ENCODE measurements at regions not wholly inside any gene's neighbourhood (a gene's known extent, or its start where the extent isn't known, plus 50 kb on each side); places are given as distances from the start of the nearest gene placed in this dataset.

DNA sequence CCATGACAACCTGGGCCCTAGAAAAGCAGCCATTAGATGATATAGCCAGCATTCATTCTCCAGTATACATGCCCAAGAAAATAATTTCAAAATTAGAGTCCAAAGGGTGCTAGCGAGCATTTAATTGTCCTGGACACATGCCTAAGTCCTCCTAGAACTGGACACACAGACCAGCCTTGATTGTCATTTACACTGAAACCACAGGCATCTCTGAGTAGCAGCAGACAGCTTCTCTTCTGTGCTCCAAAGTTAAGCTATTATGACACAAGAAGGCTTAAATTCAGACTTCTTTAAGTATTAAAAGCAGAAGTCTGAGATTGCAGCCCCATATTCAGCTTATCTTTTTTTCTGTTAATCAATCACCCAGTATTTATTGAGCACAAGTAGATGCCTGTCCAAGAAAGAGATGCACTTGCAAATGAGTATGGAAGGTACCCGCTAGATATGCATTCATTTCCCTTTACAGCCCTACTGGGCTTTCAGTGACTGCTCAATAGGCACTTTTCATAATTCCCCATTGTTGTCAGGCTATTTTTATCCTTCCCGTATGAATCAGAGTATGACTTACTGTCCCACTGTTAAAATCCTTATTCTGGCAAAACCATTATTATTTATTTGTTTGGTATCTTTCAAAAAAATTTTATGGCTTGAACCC is 374.1 kb downstream of the FBXW7 start:
- DNase-seq (ENCODE audit: low read depth in 2 of 2, low spot score in 1 of 2), result no peak

DNA sequence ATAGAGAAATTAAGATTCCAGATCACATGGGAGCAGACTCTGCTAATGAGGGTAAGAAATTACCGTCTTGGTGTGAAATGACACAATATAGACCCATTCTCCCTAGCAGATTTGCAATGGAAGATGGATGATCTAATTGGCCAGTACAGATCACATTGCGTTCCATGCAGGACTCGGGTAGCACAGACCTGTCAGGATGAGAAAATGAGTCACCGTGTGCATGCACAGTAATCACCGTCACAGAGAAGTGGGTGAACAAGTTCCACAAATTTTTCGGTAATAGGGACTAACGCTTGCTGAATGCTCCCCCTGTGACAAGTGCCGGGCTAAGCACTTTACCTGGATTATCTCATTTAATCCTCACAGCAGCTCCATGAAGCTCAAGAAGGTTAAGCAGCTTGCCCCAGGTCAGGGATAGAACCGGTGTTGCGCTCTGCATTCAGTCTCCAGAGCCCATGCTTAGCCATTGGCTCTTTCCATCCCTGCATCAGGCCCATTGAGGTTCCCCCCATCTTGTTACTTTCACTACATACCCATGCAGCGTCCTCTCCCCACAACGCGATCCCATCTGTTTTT is 375.6 kb downstream of the FBXW7 start:
- no peak for DNase-seq (ENCODE audit: low read depth in 2 of 2, low spot score in 1 of 2)

DNA sequence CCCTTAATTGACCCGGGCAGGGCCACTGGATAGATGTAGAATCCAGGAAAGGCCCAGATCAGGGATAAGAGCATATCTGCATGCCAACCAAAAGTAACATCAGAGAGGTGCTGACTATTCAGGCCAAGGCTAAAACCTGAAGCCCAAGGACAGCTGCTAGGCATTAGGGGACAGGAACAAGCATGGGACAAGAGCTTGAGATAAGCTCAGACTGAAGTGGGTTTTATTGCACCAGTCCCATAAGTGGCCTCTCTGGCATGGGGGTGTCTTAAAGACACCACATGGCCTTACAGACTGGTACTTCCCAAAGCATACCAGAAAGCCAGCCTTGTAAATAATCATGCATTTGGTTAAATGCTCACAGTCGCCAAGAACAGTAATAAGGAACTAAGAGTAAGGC is 376.1 kb downstream of the FBXW7 start:
- no peak for DNase-seq (ENCODE audit: low read depth in 2 of 2, low spot score in 1 of 2)

DNA sequence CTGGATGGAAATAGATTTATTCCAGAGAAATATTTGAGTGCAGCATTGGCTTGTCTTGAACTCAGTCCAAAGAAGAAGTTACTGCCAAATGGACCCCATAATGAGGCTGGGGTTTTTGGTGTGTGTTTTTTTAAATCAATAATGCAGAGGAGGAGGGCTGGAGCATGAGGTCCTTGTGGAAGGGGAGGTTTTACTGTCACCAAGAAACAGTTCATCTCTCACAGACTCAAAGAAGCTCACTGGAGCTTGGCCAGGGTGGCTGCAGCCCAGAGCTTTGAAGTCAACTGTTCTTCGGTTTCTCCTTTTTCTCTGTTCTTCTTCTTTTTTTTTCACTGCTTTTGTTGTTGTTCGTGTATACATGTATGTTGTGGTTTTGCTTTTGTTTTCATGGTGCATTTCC is 377.7 kb downstream of the FBXW7 start:
- DNase-seq (ENCODE audit: low read depth in 2 of 2, low spot score in 1 of 2), result no peak

DNA sequence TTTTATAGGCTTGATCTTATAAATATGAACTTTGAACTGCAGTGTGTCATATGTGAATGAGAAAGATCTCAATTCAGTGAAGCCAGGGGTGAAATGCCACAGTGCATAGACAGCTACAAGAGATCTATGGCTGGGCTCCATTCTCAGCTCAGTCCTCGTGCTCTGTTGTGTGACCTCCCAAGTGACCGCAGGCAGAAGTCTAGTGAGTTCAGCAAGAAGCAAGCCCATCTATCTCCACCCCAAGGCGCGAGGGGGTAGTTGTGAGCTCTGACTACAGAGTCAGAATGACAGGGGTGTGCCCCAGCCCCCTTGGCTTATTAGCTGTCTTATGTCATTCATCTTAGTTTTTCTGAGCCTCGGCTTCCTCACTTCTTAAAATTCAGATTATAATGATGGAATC is 378.3 kb downstream of the FBXW7 start:
- no peak for DNase-seq (ENCODE audit: low read depth in 2 of 2, low spot score in 1 of 2)

DNA sequence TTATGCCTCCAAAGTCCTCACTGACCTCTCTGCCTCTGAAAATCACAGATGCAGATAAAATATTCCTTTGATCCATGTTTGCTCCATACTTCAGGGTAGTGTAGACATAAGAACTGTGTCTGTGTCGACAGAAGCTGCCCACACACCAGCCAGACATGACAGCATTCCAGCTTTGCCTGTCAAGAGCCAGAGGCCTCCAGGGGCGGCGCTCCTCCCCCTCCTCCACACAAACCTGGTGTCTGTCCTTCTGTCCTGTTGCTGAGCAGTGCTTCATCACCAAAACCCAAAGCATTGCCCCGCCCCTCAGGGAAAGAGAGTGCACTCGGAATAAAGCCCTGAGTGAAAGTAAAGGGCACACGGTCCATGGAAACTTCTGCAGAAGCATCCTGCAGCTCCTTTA is 379.4 kb downstream of the FBXW7 start:
- no peak for DNase-seq (ENCODE audit: low read depth in 2 of 2, low spot score in 1 of 2)

DNA sequence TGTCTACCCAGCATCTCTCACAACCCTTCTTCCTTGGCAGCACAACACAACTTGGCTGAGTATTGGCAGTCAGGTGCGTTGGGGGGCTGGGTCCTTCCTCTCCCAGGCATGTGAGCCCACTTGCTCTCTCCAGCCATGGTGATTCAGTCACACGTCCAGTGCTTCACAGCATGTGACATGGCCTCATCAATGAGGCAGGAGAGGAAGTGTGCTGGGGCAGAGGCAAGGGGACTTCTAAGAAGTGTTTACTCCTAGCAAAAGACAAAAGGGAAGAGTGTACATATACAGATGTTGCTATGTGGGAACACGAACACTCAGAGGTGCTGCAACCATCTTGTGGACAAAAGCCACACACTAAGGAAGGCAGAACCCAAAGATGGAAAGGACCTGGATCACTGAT is 380.8 kb downstream of the FBXW7 start:
- no peak for DNase-seq (ENCODE audit: low read depth in 2 of 2, low spot score in 1 of 2)

DNA sequence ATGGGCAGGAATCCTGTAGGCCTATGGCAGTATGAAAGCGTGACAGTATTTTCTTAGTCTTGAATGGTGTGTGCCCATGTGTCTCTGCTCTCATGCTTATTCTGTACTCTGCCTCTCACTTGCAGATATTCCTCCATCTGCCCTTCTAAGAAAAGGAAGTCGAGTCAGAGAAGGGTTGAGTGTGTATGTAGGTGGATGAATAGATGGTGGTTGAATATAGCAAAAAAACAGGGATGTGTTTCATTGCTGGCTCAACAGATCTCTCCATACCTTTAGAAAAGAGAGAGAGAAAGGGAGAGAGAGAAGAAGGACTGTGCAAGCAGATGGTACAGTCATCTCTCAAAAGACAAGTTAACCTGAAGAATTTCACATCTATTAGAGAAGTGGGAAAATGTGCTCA is 381.5 kb downstream of the FBXW7 start:
- no peak for DNase-seq (ENCODE audit: low read depth in 2 of 2, low spot score in 1 of 2)

DNA sequence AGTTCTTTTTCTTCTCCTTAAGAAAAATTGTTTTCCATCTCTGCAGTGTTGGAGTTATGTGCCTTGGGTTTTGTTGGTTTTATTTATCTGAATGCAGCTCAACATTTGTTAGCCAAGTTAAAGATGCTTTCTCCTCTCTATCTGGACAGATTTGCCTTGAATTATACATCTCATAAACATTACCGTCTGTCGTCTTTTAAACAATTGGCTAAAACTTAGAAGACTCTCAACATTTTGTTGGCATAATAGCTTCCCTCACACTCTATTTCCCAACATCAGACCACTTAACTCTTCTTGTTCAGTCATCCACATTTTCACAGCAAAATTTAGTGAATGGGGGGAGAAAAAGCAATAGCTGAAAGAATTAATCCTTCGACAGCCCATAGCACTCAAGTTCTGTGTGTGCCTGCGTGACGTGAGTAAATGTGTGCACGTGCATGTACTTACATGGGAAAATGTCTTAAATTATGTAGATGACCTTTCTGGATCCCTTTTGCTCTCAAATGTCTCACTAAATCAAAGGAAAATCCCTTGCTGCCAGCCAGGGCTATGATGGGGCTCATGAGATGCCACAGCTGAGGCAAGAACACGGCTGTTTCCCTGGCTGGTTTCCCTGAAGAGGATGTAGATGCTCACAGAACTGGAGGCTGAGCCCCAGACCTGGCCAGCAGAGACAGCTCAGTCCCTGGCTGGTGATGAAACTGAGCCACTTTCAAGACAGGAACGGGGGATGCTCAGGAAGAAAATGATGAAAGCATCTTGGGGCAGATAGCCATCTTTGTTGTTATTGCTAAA is 382.2 kb downstream of the FBXW7 start:
- DNase-seq (ENCODE audit: low read depth in 2 of 2, low spot score in 1 of 2), result no peak

DNA sequence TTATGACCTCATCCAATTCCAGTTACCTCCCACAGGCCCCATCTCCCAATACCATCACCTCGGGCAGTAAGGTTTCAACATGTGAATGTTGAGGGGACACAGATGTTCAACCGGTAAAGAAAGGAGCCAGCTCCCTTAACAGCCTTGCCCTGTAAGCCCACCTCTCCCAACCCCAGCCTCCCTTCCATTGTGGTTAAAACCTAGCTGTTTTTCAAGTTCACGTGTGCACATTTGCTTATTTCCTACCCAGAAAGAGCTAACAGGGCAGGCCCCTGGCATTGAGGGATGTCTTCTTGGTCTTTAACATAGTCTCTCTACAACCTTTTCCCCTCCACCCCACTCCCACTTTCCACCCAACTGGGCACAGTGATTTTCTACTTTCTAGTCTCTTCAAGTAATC is 385.7 kb downstream of the FBXW7 start:
- DNase-seq (ENCODE audit: low read depth in 2 of 2, low spot score in 1 of 2), result no peak

DNA sequence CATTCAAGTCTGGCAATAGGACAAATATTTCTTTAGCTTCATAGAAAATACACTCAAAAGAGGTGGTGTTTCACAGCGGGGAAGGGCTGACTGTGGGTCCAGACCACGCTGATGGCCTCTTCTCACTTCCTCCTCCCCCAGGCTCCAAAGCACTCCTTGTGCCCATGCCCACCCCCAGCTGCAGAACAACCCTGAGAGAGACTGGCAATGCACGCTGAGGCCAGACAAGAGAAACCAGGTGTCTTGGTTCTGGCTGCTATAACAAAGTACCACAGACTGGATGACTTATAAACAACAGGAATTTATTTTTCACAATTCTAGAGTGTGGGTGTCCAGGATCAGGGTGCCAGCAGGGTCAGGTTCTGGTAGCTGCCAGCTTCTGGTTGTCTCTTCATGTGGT is 386.1 kb downstream of the FBXW7 start:
- no peak for DNase-seq (ENCODE audit: low read depth in 2 of 2, low spot score in 1 of 2)

DNA sequence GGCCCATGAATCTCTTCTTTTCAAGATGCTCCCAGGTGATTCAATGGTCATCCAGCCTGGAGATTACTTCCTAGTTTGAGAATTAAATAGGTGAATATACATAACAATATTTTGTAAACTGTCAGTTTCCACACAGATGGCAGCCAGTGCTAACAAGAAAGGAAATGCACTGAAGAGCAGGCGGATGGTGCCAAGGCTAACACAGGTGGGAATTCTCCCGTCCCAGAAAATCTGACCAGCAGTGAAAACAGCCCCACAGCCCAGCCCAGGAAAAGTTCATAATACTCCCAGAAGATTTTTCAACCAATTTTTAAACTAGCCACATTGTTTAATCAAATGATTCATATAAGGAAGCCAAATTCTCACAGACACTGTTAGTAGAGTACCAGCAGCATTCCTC is 387.2 kb upstream of the GATB start:
- no peak for DNase-seq (ENCODE audit: low read depth in 2 of 2, low spot score in 1 of 2)

DNA sequence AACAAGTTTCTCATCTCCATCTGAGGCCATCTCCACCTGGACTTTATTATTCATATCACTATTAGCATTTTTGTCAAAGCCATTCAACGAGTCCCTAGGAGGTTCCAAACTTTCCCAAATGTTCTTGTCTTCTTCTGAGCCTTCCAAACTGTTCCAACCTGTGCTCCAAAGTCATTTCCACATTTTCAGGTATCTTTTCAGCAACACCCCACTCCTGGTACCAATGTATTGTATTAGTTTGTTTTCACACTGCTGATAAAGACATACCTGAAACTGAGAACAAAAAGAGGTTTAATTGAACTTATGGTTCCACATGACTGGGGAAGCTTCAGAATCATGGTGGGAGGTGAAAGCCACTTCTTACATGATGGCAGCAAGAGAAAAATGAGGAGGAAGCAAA is 385.4 kb upstream of the GATB start:
- no peak for DNase-seq (ENCODE audit: low read depth in 2 of 2, low spot score in 1 of 2)

DNA sequence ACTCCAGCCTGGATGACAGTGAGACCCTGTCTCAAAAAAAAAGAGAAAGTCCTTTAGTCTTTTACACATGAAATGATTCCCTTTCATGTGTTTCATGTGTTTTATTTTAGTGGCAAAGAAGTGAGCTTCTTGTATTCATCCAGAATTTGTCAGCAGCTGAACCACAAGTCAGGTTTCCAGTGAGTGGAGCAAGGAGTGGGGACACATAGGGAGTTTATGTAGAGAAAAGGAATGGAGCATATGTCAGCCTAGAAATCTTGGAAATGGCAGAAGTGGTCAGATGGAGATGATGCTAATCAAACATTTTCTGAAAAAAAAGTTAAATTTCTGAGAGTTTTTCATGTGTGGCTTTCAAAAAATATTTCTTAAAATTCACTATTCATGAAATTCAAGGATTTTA is 383.0 kb upstream of the GATB start:
- no peak for DNase-seq (ENCODE audit: low read depth in 2 of 2, low spot score in 1 of 2)

DNA sequence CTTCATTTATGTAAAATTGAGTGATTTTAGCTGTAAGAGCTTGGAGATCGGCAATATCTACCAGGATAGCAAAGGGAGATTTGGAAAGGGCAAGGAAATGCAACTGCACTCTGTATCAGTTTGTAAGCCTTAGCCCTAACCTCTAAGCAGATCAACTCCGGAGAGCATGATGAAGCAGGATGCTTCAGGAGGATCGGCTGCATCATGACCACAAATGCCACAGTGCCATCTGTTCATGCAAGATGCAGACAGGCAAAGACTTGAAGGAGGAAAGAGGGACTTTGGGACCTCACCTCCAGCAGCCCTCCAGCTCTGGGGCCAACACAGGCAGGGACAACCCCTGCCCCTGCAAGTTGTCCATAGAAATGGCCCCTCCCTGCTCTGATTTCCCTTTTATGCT is 377.6 kb upstream of the GATB start:
- no peak for DNase-seq (ENCODE audit: low read depth in 2 of 2, low spot score in 1 of 2)

DNA sequence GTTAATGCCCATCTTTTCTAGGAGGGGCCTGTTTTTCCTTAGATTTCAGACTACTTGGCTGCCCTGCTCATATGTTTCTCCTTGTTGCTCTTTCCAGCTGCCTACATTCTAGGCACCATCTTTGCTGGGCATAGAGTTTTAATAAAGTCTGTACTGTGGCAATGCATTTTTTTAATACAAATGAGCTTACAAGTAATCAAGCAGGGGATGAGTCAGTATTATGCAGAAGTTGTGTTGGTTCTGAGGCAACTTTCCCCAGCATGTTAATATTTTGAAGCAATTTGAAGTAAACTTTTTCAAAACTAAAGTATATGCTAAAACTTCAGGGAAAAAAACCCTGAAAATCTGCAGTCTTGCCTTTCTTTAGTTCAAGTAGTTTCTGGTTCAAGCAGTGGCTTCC is 372.0 kb upstream of the GATB start:
- no peak for DNase-seq (ENCODE audit: low read depth in 2 of 2, low spot score in 1 of 2)

DNA sequence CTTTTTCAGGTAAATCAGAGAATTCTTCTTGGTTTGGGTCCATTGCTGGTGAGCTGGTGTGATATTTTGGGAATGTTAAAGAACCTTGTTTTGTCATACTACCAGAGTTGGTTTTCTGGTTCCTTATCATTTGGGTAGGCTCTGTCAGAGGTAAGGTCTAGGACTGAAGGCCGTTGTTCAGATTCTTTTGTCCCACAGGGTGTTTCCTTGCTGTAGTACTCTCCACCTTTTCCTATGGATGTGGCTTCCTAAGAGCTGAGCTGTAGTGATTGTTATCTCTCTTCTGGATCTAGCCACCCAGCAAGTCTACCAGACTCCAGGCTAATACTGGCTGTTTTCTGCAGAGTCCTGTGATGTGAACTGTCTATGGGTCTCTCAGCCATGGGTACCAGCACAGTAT is 367.5 kb upstream of the GATB start:
- no peak for DNase-seq (ENCODE audit: low read depth in 2 of 2, low spot score in 1 of 2)

DNA sequence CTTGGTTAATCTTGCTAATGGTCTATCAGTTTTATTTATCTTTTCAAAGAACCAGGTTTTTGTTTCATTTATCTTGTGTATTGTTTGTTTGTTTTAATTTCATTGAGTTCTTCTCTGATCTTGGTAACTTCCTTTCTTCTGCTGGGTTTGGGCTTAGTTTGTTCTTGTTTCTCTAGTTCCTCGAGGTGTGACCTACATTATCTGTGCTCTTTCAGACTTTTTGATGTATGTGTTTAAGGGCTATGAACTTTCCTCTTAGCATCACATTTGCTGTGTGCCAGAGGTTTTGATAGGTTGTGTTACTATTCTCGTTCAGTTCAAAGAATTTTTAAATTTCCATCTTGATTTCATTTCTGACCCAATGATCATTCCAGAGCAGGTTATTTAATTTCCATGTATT is 365.4 kb upstream of the GATB start:
- no peak for DNase-seq (ENCODE audit: low read depth in 2 of 2, low spot score in 1 of 2)

DNA sequence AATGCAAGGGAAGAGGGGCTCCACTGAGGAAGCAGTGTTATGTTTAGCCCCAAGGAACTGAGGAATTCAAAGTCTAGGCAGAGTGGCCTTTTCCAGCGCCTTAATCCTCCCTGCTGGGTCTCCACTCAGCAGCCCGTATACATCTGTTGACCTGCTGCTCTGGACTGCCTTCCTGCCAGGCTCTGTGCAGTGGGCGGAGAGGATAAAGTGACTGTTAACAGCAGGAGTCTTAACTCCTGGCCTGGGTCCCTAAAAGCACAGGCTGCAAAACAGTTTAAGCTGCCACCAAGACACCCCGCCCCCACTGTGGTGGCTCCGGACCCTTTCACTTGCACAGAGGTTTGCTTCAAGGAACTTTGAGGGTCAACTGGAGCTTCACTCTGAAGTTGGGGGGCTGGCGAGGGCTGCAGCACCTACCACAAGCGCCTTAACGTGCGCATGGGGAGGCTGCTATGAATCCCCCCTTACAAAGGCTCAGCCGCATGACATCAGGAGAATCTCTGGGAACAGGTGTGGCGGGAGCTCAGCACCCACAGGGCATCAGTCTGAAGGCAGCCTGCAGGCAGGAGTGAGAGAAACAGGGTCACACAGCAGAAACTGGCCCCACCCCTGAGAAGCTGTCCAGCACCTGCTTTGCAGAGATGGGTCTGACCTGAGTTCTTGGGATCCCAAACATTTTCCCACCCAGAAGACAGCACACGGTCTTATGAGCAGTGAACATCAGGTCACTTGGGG is 358.2 kb upstream of the GATB start:
- DNase-seq (ENCODE audit: low read depth in 2 of 2, low spot score in 1 of 2), result no peak

DNA sequence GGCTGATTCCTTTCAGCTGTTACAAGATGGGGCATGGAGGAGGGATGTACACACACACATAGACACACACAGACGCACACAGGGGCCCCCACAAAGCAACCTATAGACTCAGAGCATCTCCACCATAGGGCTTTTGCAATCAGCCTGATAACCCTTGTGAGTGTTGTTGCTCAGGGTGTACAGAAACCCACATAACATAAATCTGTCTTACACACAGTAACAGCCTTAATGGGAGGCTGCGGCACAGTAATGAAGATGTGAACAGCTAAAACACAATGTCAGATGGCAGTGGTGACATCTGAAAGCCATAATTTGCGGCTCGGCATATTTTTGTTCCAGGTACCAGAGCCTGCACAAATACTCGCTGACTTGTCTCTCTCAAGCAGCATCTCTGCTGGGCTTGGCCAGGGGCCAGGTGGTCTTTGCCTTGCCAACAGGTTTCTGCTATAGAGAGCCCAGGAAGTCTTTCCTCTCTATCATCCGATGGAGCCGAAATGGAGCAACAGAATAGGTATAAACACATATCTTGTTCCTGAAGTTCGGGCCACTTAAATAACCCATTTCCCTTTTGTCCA is 357.2 kb upstream of the GATB start:
- no peak for DNase-seq (ENCODE audit: low read depth in 2 of 2, low spot score in 1 of 2)

DNA sequence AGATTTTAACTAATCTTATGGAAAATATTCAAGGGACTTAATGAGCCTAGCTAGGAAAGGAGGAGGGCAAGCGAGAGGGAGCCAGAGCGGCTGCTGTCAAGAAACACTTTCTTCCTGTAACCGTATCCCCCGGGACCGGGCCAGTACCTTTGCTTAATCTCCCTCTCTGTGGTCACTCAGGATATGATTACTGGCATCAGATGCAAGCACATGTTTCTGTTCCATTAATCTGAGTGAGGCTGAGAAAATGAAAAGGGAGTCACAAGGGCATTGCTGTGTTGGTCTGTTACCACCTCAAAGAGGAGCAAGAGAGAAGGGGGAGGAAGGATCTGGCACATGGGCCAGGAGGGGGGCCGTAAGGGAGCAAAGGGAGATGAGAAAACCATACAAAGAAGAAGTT is 356.7 kb upstream of the GATB start:
- no peak for DNase-seq (ENCODE audit: low read depth in 2 of 2, low spot score in 1 of 2)

DNA sequence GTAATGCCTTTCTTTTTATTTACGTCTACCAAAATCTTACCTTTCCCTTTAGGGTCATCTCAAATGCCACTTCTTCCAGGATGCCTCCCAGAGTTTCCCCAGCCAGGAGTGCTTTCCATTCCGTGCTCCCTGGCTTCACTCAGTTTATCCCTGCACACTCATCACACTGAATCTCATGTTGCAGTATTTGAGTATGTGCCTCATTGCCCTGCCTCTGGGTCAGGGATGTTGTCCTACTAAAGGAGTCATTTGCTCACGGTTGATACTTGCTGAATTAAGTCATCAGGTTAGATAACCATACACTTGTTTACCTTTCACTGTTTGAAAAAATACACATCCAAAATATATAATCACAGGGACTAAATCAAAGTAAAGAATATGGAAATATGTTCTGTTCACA is 356.2 kb upstream of the GATB start:
- DNase-seq (ENCODE audit: low read depth in 2 of 2, low spot score in 1 of 2), result no peak

Measured in stimulated activated CD8-positive, alpha-beta memory T cell treated with anti-CD3 and anti-CD28 coated beads, Interleukin-4, amount 100 ng/mL, for 4 hours (primary cell).